GM19025 (cell line): ENCODE measurements at regions not wholly inside any gene's neighbourhood (a gene's known extent, or its start where the extent isn't known, plus 50 kb on each side); places are given as distances from the start of the nearest gene placed in this dataset.
"Not testable (repeated sequence)": the region's sequence is repeated elsewhere in the genome, so short reads cannot be mapped to it uniquely, and the experiment has no call there.

Experiments used
- ATAC-seq: cut with Tn5 transposase; IDR thresholded peaks from one replicate; pipeline ENCODE4 v1.9.1; 2021; ENCODE audit warnings: mild to moderate bottlenecking, low read depth, moderate library complexity; ENCODE audit not compliant: unreplicated experiment

GRCh38 chr5:127133071-127133470 lies 59.8 kb upstream of the C5orf63 start:
- no peak for ATAC-seq

GRCh38 chr5:127136908-127137307 lies 63.6 kb upstream of the C5orf63 start:
- no peak for ATAC-seq

GRCh38 chr5:127143722-127144121 lies 70.4 kb upstream of the C5orf63 start:
- ATAC-seq = no peak

GRCh38 chr5:127153031-127153430 lies 79.7 kb upstream of the C5orf63 start:
- ATAC-seq = no peak

DNA sequence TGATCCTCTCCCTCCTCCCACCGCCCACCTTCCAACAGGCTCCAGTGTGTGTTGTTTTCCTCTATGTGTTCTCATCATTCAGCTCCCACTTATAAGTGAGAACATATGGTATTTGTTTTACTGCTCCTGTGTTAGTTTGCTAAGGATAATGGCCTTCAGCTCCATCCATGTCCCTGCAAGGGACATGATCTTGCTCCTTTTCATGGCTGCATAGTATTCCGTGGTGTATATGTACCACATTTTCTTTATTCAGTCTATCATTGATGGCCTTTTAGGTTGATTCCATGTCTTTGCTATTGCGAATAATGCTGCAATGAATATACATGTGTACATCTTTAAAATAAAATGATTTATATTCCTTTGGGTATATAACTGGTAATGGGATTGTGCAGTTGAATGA lies 80.2 kb upstream of the C5orf63 start:
- ATAC-seq = no peak

DNA sequence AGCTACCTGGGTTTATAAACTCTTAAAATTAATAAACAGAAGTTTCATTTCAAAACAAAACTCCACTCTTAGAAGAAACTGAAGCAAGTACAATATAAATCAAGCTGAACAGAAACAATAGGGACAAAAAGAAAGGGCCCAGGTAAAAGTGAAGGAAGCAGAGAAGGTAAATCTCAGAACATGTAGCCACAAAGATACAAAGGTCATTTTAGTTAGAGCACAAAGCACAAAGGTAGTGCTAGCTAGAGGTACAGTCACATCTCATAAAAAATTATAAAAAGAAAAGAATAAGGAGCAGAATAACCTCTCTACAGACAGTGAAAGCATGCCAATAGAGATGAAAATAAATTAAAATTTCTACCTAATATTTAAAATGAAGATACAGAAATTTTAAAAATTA lies 90.4 kb upstream of the C5orf63 start:
- ATAC-seq = no peak

- ATAC-seq = no peak
These were observed 97.8 kb upstream of the C5orf63 start for GRCh38 chr5:127170918-127171600.

DNA sequence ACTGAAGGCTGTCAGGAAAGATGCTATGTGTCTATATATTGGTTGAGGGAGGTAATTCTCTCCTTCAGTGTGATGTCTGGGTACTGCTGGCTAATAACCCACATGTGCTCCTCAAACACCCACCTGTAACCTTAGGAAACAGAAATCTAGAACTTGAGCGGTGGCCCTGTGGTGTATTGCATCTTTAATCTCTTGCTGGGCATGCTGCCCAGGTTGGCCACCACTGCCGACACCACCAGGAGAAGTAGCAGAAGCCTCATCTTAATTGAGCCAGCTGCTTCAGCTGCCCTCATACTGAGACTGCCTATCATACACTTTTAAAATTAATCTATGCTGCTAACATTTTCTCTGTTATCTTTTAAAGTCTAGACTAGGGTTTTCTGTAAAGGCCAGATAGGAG lies 103.5 kb upstream of the C5orf63 start:
- ATAC-seq = no peak

DNA sequence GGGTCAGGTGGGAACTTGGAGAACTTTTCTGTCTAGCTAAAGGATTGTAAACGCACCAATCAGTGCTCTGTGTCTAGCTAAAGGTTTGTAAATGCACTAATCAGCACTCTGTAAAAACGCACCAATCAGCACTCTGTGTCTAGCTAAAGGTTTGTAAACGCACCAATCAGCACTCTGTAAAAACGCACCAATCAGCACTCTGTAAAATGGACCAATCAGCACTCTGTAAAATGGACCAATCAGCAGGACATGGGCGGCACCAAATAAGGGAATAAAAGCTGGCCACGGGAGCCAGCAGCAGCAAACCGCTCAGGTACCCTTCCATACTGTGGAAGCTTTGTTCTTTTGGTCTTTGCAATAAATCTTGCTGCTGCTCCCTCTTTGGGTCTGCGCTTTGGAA lies 108.0 kb upstream of the MEGF10 start:
- not testable (repeated sequence) for ATAC-seq

- ATAC-seq = no peak
These were observed 107.3 kb upstream of the MEGF10 start for GRCh38 chr5:127183332-127183731.

DNA sequence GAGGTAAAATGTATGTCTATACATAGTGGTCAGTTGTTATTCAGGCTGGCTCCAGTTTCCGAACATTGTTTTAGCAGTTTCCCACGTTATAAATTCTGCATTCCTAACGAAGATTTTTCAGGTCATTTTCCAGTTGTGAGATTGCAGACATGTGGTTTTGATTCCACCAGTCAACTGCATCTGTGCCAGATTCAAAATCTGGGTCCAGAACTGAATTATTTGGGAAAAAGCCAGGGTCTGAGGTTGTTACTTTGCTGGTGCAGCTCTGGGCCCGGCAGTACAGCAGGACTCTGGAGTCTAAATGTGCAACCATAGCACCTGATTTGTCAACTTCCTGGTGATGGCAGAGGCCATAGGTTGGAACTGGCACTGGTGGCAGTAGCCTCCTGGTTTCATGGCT lies 105.7 kb upstream of the MEGF10 start:
- no peak for ATAC-seq

GRCh38 chr5:127186657-127187056 lies 103.9 kb upstream of the MEGF10 start:
- ATAC-seq = no peak

DNA sequence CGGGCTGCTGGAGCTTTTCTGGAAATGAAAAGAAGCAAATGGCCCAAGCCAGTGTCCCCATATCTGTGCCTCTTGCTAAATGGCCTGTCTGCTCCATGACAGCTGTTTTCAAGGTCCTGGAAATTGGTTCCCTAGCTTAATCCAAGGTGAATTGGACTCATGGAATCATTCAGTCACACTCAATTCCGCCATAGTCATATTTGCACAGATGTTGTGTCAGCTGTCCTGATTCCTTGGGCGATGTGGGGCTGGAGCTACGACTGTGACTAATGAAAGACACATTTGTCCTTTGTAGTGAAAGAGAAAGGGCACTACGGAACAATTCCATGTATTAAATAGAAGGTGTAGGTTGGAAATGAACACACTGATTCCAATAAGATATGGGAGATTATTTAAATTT lies 102.9 kb upstream of the MEGF10 start:
- ATAC-seq = no peak

GRCh38 chr5:127192150-127192549 lies 98.4 kb upstream of the MEGF10 start:
- no peak for ATAC-seq

GRCh38 chr5:127192836-127193338 lies 97.7 kb upstream of the MEGF10 start:
- no peak for ATAC-seq

GRCh38 chr5:127196042-127196441 lies 94.6 kb upstream of the MEGF10 start:
- no peak for ATAC-seq

- not testable (repeated sequence) for ATAC-seq
These were observed 93.0 kb upstream of the MEGF10 start for GRCh38 chr5:127197402-127198167.

DNA sequence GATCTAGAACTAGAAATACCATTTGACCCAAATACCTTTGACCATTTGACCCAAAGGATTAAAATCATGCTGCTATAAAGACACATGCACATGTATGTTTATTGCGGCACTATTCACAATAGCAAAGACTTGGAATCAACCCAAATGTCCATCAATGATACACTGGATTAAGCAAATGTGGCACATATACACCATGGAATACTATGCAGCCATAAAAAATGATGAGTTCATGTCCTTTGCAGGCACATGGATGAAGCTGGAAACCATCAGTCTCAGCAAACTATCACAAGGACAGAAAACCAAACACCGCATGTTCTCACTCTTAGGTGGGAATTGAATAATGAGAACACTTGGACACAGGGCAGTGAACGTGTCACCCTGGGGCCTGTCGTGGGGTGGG lies 87.9 kb upstream of the MEGF10 start:
- not testable (repeated sequence) for ATAC-seq

DNA sequence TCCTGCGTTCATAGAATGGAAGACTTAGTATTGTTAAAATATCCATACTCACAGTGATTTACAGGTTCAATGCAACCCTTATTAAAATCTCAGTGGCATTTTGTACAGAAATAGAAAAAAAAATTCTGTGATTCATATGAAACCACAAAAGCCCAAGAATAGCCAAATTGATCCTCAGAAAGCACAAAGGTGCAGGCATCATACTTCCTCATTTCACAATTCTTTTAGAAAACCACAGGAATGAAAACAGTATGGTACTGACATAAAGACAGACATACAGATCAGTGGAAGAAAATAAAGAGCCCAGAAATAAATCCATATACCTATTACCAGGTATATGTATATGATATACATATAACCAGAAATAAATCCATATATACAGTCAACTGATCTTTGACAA lies 86.8 kb upstream of the MEGF10 start:
- no peak for ATAC-seq

DNA sequence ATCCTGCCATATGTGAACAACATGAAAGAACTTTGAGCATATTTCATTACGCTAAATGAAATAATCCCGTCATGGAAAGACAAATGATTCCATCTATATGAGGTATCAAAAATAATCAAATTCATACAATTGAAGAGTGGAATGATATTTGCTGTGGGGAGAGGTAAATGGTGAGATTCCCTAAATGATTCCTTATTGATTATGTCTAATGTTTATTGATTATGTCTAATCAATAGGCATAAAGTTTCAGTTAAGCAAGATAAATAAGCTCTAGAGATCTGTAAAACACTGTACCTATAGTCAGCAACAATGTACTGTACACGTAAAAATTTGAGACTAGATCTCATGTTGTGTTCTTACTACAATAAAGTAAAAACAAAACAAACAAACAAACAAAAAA lies 85.4 kb upstream of the MEGF10 start:
- no peak for ATAC-seq

DNA sequence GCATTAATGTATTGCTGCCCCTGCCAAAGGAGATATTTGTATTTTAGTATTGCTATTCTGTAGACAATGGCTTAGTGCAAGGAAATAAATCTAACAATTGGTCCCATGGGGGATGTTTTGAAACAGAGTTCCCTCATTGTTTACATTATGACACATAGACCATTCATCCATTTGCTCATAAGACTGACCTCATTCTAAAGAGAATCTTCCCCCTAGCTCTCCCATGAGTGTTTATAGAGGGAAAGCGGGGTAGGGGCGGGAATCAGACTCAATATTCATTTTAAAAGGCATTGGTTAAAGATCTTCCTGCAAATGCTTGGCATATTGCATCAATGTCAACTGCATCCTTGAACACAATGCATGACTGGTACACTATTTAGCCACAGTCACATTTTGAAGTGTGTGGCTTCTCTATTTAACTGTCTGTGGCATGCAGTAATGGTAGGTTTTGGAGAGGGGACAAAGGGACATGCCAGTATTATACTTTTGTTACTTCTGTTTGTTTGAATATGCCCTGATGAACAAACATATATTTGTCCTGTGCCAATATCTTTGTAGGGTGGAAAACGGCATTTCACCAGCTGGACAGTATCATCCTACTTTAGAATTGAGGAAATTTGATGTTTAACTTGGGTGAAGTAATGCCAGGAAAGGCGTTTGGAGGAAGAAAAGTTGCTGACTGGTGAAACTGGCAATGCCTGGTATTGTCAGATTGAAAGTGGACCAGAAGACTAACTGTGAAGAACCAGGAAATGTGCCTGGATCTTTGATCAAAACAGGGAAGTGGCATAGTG lies 84.1 kb upstream of the MEGF10 start:
- no peak for ATAC-seq
